Right lobe of liver (tissue), 4 donors: ENCODE measurements at regions not wholly inside any gene's neighbourhood (a gene's known extent, or its start where the extent isn't known, plus 50 kb on each side); places are given as distances from the start of the nearest gene placed in this dataset.

Source experiments
- POLR2A ChIP-seq: fragments of 450-650 bp; IDR thresholded peaks from one replicate; pipeline ENCODE4 v1.6.1; 2017; ENCODE audit warnings: antibody characterized with exemption, mild to moderate bottlenecking
- TF ChIP-seq, protein P1 (sequence below), 4 donors: fragments of 200-600 bp in 3 of 4; fragments of 450-650 bp in 1 of 4; IDR thresholded peaks; one replicate each; pipeline versions ENCODE4 v1.5.1 to v1.8.0; 2016 to 2022; ENCODE audit warnings: antibody characterized with exemption in 4 of 4, mild to moderate bottlenecking in 2 of 4
- donor health status: DM: no; HTN: no; CAD: no.
- donor health status: DM: no; HTN: no; CAD: no.
- donor health status: DM: no; HTN: yes; CAD: no.

DNA sequence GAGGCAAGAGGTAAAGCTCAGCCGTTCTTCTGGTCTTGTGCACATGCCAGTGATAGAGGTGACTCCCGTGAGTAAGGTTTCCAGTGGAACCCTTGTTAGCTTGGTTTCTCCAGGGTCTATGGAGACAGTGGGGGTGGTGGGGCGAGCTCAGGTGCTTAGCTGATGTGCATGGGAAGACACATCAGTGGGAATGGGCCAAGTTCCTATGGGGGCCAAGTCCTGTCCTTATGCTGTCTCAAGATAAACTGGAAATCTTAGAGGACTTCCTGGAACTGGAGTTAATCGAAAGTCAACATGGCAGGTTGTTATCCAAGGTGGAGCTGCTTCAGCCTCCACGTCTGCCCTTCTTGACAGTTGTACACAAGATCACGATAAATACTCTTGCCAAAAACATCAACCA, 130.1 kb upstream of the TMEM18 start:
- no peak for TF ChIP-seq POLR2A
- TF ChIP-seq, protein P1, sequence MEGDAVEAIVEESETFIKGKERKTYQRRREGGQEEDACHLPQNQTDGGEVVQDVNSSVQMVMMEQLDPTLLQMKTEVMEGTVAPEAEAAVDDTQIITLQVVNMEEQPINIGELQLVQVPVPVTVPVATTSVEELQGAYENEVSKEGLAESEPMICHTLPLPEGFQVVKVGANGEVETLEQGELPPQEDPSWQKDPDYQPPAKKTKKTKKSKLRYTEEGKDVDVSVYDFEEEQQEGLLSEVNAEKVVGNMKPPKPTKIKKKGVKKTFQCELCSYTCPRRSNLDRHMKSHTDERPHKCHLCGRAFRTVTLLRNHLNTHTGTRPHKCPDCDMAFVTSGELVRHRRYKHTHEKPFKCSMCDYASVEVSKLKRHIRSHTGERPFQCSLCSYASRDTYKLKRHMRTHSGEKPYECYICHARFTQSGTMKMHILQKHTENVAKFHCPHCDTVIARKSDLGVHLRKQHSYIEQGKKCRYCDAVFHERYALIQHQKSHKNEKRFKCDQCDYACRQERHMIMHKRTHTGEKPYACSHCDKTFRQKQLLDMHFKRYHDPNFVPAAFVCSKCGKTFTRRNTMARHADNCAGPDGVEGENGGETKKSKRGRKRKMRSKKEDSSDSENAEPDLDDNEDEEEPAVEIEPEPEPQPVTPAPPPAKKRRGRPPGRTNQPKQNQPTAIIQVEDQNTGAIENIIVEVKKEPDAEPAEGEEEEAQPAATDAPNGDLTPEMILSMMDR (IDR thresholded peaks at IDR 0.05) = no peak
